Panc1 (cell line): ENCODE measurements at regions not wholly inside any gene's neighbourhood (a gene's known extent, or its start where the extent isn't known, plus 50 kb on each side); places are given as distances from the start of the nearest gene placed in this dataset.

Source experiments
- CTCF ChIP-seq: fragments of 450-650 bp; IDR thresholded peaks from 2 replicates; pipeline ENCODE4 v1.5.1; 2017; ENCODE audit warnings: mild to moderate bottlenecking
- REST ChIP-seq, 2 experiments: IDR thresholded peaks; 2 replicates each; pipeline ENCODE4 v1.6.1; 2011 to 2012; ENCODE audit warnings: low read depth in 2 of 2, control low read depth in 1 of 2, low read length in 1 of 2, mild to moderate bottlenecking in 1 of 2, moderate library complexity in 1 of 2; ENCODE audit not compliant: insufficient read depth in 1 of 2

GRCh38 chr12:97784904-97785303 is 322.3 kb downstream of the RMST start:
- no peak for TF ChIP-seq CTCF
- TF ChIP-seq REST (IDR thresholded peaks at IDR 0.05; ENCODE audit: insufficient read depth in 1 of 2, low read depth in 2 of 2, low read length in 1 of 2) = no peak
